HG03457 (cell line): ENCODE measurements at regions not wholly inside any gene's neighbourhood (a gene's known extent, or its start where the extent isn't known, plus 50 kb on each side); places are given as distances from the start of the nearest gene placed in this dataset.
"Not testable (repeated sequence)": the region's sequence is repeated elsewhere in the genome, so short reads cannot be mapped to it uniquely, and the experiment has no call there.

Experiments used
- ATAC-seq: cut with Tn5 transposase; IDR thresholded peaks from one replicate; pipeline ENCODE4 v1.9.1; 2021; ENCODE audit warnings: moderate number of reproducible peaks; ENCODE audit not compliant: unreplicated experiment

GRCh38 chr6:22157233-22157632, 139.6 kb downstream of the PRL start:
- ATAC-seq = no peak

- no peak for ATAC-seq
Observed at GRCh38 chr6:22164236-22164635, 132.6 kb downstream of the PRL start.

DNA sequence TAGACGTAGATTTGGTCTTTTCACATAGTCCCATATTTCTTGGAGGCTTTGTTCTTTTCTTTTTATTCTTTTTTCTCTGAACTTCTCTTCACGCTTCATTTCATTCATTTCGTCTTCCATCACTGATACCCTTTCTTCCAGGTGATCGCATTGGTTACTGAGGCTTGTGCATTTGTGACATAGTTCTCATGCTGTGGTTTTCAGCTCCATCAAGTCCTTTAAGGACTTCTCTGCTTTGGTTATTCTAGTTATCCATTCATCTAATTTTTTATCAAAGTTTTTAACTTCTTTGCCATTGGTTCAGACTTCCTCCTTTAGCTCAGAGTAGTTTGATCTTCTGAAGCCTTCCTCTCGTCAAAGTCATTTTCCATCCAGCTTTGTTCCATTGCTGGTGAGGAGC, 125.8 kb downstream of the PRL start:
- not testable (repeated sequence) for ATAC-seq

DNA sequence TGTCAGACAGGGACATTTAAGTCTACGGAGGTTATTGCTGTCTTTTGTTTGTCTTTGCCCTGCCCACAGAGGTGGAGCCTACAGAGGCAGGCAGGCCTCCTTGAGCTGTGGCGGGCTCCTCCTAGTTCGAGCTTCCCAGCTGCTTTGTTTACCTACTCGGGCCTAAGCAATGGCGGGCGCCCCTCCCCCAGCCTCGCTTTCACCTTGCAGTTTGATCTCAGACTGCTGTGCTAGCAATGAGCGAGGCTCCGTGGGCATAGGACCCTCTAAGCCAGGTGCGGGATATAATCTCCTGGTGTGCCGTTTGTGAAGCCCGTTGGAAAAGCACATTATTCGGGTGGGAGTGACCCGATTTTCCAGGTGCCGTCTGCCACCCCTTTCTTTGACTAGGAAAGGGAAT, 125.0 kb downstream of the PRL start:
- ATAC-seq = not testable (repeated sequence)

DNA sequence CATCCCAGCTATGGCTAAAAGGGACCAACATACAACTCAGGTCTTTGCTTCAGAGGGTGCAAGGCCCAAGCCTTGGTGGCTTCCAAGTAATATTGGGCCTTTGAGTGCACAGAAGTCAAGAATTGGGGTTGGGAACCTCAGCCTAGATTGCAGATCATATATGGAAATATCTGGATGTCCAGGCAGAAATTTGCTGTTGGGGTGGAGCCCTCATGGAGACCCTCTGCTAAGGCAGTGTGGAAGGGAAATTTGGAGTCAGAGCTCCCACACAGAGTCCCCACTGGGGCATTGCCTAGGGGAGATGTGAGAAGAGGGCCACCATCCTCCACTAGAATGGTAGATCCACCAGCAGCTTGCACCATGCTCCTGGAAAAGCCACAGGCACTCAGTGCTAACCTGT, 123.5 kb downstream of the PRL start:
- no peak for ATAC-seq

DNA sequence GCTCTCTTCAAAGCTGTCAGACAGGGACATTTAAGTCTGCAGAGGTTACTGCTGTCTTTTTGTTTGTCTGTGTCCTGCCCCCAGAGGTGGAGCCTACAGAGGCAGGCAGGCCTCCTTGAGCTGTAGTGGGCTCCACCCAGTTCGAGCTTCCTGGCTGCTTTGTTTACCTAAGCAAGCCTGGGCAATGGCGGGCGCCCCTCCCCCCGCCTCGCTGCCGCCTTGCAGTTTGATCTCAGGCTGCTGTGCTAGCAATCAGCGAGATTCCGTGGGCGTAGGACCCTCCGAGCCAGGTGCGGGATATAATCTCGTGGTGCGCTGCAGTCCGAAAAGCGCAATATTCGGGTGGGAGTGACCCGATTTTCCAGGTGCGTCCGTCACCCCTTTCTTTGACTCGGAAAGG, 116.6 kb downstream of the PRL start:
- ATAC-seq = not testable (repeated sequence)

GRCh38 chr6:22184371-22184770, 112.5 kb downstream of the PRL start:
- no peak for ATAC-seq

DNA sequence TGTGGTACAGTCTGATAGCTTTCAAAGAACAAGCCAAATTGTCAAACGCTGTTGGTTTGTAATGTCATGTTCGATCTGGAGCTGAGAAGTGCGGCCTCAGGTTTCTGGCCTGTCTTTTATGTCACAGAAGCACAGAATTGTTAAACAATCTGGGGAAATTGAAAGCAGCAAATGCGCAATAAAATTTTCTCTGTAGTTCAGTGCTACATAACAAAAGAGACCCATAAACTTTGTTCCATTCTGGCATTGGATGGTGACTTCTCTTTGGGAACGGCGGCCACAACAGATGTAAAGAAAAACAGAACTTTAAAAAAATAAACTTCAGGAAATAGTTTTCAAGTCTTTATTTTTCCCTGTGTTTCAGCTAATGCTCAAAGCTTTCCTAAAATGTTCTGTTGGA, 106.9 kb downstream of the PRL start:
- ATAC-seq = no peak

GRCh38 chr6:22194188-22194921, 102.5 kb downstream of the PRL start:
- no peak for ATAC-seq

GRCh38 chr6:22199771-22200170, 97.1 kb downstream of the PRL start:
- no peak for ATAC-seq

DNA sequence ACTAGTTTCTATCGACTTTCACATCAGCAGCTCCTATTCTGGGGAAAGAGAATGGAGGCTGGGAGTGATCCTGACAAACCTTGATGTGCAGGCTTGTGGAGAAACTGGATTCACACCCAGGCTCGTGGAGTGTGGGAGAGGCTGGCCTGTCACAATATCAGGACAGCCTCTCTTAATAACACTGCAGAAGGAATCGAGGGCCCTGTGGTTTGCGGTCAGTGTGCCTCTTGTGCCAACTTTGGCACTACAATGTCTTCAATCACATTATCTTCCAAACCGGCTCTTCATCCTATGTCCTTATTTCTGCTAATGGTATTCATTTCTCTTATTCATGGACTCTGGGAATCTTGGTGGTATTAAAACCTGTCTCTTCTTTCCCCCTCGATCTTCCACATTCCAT, 92.7 kb downstream of the PRL start:
- ATAC-seq = no peak

- ATAC-seq = no peak
Observed at GRCh38 chr6:22205266-22205665, 91.6 kb downstream of the PRL start.

DNA sequence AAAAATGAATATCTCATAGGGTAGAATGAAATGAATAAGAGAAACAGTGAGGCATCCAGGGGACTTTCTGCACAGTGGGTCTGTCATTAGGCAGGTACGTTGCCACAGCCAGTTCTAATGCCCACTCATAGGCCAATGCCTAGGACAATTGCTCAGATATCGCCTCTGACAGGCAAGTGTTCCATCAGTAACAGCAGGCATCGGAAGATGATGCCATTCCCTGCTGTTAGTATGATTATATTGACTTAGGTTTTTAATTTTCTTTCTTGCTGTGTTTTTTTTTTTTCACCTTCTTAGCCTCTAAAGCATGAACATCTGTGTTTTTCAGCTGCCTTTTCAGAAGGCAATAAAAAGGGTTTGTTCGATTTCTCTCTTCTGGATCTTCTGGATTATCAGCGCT, 90.7 kb downstream of the PRL start:
- ATAC-seq = no peak

DNA sequence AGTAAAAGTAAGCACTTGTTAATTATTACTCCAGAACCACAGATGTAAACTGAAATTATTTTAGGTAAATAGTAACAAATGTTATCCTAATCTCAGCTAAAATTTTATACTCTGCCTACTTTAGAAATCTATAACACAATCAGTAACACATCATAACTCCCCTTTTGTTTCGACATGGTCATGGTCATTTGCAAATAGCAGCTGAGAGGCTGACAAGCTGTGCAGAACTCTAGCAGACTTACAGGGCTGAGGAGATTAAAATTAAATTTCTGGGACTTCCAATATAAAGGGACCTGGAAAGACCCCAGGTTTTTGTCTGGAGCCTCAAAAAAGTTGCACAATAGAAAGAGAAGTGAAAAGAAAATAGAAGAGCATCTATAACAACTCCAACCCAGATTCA, 88.8 kb downstream of the PRL start:
- ATAC-seq = no peak

DNA sequence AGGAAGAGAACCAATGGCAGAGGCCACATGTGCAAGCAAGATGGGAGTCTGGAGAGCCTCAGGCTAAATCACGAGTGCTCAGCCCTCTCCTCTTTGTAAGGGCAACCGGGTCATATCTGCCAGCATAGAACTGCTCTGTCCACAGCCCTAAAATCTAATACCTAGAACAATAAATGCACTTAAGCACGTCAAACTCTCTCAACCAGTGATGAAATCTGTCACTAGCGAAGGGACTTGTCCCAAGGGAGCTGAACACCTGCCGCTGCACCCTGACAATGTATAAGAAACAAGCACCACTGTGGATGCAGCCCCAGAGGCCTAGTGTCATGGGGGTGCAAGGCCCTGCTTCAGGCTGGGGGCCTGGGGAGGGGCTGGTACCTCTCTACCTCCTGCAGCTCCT, 82.5 kb downstream of the PRL start:
- ATAC-seq = no peak

DNA sequence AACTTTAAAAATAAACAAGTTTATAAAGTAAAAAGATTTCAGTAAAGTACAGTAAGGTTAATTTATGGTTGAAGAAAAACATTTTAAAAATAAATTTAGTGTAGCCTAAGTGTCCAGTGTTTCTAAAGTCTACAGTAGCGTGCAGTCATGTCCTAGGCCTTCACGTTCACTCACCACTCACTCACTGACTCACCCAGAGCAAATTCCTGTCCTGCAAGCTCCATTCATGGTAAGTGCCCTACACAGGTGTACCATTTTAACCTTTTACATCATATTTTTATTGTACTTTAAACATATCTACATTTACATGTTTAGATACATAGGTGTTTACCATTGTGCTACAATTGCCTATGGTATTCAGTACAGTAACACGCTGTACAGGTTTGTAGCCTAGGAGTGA, 81.4 kb downstream of the PRL start:
- not testable (repeated sequence) for ATAC-seq

DNA sequence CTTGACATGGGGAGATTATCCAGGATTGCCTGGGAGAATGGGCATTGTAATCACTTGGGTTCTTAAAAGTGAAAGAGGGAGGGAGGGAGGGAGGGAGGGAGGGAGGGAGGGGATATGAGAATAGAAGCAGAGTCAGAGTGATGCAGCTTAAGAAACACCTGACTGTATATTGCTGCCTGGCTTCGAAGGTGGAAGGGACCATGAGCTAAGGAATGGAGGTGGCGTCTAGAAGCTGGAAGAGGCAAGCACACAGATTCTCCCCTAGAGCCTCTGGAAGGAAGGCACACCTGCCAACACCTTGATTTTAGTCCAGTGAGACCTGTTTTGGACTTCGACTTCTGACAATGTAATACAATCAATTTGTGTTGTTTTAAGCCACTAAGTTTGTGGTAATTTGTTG, 78.4 kb downstream of the PRL start:
- no peak for ATAC-seq

- ATAC-seq = no peak
Observed at GRCh38 chr6:22219925-22220324, 76.9 kb downstream of the PRL start.

DNA sequence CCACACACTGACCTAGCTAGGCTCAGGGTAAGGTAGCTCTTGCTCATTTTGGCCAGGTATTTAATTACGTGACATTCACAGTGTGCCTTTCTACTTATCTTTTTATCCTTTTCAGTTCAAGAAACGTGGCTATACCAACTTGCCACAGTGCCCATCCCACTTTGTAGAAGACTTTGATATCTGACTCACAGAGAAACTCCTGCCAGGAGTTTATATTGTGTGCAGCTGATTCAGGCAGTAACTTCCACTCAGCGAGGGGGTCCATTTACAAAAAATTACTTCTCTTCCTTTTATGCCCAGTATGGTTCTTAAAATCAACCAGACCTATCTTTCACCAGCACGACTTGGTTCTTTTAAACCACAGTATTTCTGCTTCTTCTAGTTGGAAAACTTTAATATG, 75.6 kb downstream of the PRL start:
- no peak for ATAC-seq

- no peak for ATAC-seq
Observed at GRCh38 chr6:22221630-22222029, 75.2 kb downstream of the PRL start.

GRCh38 chr6:22222469-22222868, 74.4 kb downstream of the PRL start:
- ATAC-seq = no peak

- ATAC-seq = no peak
Observed at GRCh38 chr6:22227824-22228610, 68.8 kb downstream of the PRL start.

GRCh38 chr6:22231050-22231449, 65.8 kb downstream of the PRL start:
- ATAC-seq = no peak
